Type B pancreatic cell (in vitro differentiated cells): ENCODE measurements at regions not wholly inside any gene's neighbourhood (a gene's known extent, or its start where the extent isn't known, plus 50 kb on each side); places are given as distances from the start of the nearest gene placed in this dataset.

Experiments used
- DNase-seq: peaks from one replicate; pipeline ENCODE4 v3.0.0; 2021; ENCODE audit warnings: mixed read lengths; ENCODE audit not compliant: unreplicated experiment; ENCODE audit errors: extremely low spot score
- H3K27ac Mint-ChIP-seq: 2 replicates; pipeline ENCODE4 v1.8.0; 2021; ENCODE audit warnings: mild to moderate bottlenecking, mixed read lengths
- H3K27me3 Mint-ChIP-seq: 2 replicates; pipeline ENCODE4 v1.8.0; 2021; ENCODE audit warnings: mixed read lengths
- H3K36me3 Mint-ChIP-seq: 2 replicates; pipeline ENCODE4 v1.8.0; 2021; ENCODE audit warnings: mixed read lengths
- H3K4me1 Mint-ChIP-seq: one replicate; pipeline ENCODE4 v1.8.0; 2021; ENCODE audit warnings: mixed read lengths; ENCODE audit not compliant: unreplicated experiment
- H3K4me3 Mint-ChIP-seq: 2 replicates; pipeline ENCODE4 v1.8.0; 2021; ENCODE audit warnings: mild to moderate bottlenecking, mixed read lengths
- H3K9me3 Mint-ChIP-seq: 2 replicates; pipeline ENCODE4 v1.8.0; 2021; ENCODE audit warnings: mixed read lengths
- TF ChIP-seq, protein P1 (sequence below): fragments of 200-600 bp; sonication (generic); conservative IDR thresholded peaks from 2 replicates; pipeline ENCODE4 v1.5.0; 2021; ENCODE audit warnings: antibody characterized with exemption, mild to moderate bottlenecking

DNA sequence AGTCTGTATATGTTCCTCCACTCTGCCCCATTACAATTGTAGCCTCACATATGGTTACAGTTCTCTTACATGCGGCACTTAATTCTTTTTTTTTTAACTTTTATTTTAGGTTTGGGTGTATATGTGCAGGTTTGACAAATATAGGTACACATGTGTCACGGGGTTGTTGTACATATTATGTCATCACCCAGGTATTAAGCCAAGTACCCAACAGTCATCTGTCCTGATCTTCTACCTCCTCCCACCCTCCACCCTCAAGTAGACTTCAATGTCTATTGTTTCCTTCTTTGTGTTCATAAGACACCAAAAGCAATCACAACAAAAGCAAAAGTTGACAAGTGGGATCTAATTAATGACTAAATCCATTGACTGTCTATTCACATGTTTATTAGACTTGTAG, 144.6 kb upstream of the TP63 start:
- Mint-ChIP-seq H3K9me3 (no peaks in the 10 kb centered on the region), H3K4me3 (no peak overlapping the region), H3K27me3 (peaks cover 7% of the 10 kb centered on the region), H3K27ac (no peak overlapping the region), H3K36me3 (no peaks in the 10 kb centered on the region), H3K4me1 (no peaks in the 10 kb centered on the region)
- TF ChIP-seq, protein P1, sequence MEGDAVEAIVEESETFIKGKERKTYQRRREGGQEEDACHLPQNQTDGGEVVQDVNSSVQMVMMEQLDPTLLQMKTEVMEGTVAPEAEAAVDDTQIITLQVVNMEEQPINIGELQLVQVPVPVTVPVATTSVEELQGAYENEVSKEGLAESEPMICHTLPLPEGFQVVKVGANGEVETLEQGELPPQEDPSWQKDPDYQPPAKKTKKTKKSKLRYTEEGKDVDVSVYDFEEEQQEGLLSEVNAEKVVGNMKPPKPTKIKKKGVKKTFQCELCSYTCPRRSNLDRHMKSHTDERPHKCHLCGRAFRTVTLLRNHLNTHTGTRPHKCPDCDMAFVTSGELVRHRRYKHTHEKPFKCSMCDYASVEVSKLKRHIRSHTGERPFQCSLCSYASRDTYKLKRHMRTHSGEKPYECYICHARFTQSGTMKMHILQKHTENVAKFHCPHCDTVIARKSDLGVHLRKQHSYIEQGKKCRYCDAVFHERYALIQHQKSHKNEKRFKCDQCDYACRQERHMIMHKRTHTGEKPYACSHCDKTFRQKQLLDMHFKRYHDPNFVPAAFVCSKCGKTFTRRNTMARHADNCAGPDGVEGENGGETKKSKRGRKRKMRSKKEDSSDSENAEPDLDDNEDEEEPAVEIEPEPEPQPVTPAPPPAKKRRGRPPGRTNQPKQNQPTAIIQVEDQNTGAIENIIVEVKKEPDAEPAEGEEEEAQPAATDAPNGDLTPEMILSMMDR = no peak
- DNase-seq = no peak

DNA sequence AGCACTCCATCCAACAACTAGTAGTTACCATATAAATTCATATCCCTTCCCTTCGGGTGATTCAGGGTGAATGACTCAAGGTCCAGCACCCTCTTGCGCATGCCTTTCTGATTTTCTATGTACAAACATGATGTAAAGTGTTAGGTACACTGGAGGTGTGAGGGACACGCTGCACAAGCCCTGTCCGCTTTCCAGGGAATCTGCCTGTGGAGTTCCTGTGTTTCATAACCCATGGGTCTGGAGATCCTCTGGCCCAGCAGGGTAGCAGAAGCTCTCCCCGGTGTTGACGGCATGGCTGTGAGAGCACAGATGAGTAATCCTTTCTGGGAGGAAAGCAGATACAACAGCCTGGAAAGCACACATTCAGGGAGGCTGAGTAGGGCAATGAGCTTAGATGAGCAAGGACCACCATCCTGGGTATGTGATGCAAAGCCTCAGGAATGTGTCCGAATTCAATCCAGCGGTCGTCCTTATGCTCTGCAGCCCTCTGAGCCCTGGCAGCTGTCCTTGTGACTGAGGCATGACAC, 142.9 kb upstream of the TP63 start:
- H3K27me3 Mint-ChIP-seq = peaks cover 7% of the 10 kb centered on the region
- no peak overlapping the region for H3K27ac Mint-ChIP-seq
- H3K4me1 Mint-ChIP-seq = no peaks in the 10 kb centered on the region
- no peak overlapping the region for H3K4me3 Mint-ChIP-seq
- DNase-seq = no peak
- no peaks in the 10 kb centered on the region for H3K9me3 Mint-ChIP-seq
- TF ChIP-seq, protein P1 = no peak
- no peaks in the 10 kb centered on the region for H3K36me3 Mint-ChIP-seq

DNA sequence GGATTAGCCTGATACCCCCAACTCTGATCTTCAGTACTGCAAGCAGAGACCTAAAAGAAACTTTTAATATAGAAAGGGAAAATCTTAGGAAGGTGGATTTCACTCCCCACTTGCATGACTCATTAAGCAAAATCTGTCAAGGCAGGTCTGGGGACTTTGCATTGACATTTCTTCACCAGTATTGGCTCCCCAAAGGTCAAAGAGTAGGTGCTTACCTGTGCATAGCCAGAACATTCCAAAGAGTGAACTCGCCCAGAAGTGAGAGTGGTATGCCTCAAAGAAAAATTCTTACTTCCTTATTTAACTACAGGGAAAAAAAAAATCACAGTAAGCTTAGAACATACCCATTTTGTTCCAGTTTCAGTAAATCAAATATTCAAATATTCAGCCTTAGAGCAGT, 140.9 kb upstream of the TP63 start:
- Mint-ChIP-seq H3K4me1 (no peaks in the 10 kb centered on the region), H3K9me3 (no peaks in the 10 kb centered on the region), H3K27me3 (peaks cover 7% of the 10 kb centered on the region), H3K27ac (no peak overlapping the region), H3K36me3 (no peaks in the 10 kb centered on the region), H3K4me3 (no peak overlapping the region)
- DNase-seq = no peak
- TF ChIP-seq, protein P1 = no peak

DNA sequence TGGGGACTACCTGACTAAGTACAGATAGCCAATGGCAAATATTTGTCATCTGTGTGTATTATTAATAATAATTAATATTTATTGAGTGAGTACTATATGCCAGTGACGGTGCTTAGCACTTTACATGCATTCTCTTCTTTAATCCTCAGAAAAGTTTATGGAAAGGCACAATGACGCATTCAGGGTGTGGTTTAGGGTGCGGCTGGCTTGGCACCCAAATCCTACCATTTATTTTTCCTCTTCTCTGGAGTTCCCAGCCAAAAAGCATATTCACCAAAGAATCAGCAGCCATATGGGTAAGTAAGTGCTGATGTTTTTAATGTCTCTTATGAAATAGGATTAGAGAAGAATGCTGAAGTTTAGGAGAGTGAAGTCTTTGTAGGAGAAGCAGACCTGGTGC, 140.4 kb upstream of the TP63 start:
- no peak for DNase-seq
- peaks cover 4% of the 10 kb centered on the region for H3K27me3 Mint-ChIP-seq
- H3K9me3 Mint-ChIP-seq = no peaks in the 10 kb centered on the region
- no peaks in the 10 kb centered on the region for H3K4me1 Mint-ChIP-seq
- no peak overlapping the region for H3K4me3 Mint-ChIP-seq
- no peaks in the 10 kb centered on the region for H3K36me3 Mint-ChIP-seq
- H3K27ac Mint-ChIP-seq = no peak overlapping the region
- TF ChIP-seq, protein P1 = no peak

DNA sequence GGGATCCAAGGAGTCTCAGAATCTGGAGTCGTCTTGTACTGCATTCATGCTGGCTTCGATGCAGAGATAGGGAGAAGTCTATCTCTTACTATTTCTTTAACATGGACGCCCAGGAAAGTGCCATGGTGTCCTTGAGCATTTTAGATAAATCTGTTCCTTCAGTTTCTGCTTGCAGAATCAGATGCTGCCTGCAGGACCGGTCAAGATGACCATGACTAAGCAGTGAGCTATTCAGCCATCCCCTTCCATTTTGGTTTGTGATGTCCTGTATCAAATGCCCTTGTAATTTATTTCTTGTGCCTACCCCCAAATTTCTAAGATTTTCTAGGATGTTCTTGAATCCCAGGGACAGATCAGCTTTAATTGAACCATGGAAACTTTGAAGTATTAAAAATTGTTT, 139.4 kb upstream of the TP63 start:
- H3K9me3 Mint-ChIP-seq = no peaks in the 10 kb centered on the region
- TF ChIP-seq, protein P1 = no peak
- H3K36me3 Mint-ChIP-seq = no peaks in the 10 kb centered on the region
- no peak for DNase-seq
- no peak overlapping the region for H3K27ac Mint-ChIP-seq
- H3K4me1 Mint-ChIP-seq = no peaks in the 10 kb centered on the region
- H3K4me3 Mint-ChIP-seq = no peak overlapping the region
- peaks cover 3% of the 10 kb centered on the region for H3K27me3 Mint-ChIP-seq

DNA sequence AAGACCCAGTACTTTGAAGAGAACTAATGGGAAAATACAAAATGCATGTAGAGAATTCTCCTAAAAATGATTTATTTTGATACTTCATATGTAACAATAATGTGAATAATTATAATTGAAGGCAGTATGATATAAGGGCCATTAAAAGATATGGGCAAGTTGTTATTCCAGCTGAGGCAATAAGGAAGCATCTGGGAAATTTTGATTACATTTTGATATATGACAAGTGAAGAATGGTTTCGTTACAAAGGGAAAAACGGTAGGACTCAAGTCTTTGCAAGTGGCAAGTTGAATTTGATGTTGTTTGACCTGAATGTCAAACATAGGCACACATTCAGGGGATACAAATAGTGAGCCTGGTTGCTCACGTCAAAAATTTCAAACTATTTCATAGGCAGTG, 137.9 kb upstream of the TP63 start:
- no peak for DNase-seq
- TF ChIP-seq, protein P1 = no peak
- Mint-ChIP-seq H3K9me3 (no peaks in the 10 kb centered on the region), H3K27me3 (peaks cover 3% of the 10 kb centered on the region), H3K4me3 (no peak overlapping the region), H3K27ac (no peak overlapping the region), H3K4me1 (no peaks in the 10 kb centered on the region), H3K36me3 (no peaks in the 10 kb centered on the region)
